ENCODE measurements at regions not wholly inside any gene's neighbourhood (a gene's known extent, or its start where the extent isn't known, plus 50 kb on each side); places are given as distances from the start of the nearest gene placed in this dataset.

DNA sequence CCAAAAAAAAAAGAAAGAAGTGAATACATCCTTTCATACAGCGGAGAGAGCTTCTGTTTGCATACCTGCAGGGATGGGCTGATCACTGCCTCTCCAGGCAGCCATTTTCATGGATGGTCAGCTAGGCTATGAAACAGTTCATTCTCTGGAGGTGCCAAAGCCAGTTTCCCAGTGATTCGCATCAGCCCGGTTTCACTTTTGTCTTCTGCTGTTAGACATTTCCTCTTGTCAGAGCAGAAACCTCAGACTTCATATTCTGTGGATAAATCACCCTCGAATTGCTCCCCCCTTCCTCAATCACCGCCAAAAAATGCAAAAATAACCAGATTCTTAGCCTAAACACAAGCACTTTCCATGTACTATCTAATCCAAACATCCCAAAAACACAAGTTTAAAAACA is 225.6 kb downstream of the ADAMTS9 start (continued):
- TF ChIP-seq, protein P1, sequence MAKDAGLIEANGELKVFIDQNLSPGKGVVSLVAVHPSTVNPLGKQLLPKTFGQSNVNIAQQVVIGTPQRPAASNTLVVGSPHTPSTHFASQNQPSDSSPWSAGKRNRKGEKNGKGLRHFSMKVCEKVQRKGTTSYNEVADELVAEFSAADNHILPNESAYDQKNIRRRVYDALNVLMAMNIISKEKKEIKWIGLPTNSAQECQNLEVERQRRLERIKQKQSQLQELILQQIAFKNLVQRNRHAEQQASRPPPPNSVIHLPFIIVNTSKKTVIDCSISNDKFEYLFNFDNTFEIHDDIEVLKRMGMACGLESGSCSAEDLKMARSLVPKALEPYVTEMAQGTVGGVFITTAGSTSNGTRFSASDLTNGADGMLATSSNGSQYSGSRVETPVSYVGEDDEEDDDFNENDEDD (CRISPR knock-in tag; IDR thresholded peaks at IDR 0.05; ENCODE audit: borderline replicate concordance), result no peak
- TF ChIP-seq KDM3A (CRISPR knock-in tag; IDR thresholded peaks at IDR 0.05; ENCODE audit: low read depth) (no peak), NR1H2 (CRISPR knock-in tag; IDR thresholded peaks at IDR 0.05; ENCODE audit: borderline replicate concordance, low read depth) (no peak), NFE2 (CRISPR knock-in tag; IDR thresholded peaks at IDR 0.05) (no peak), ETV6 (CRISPR knock-in tag; conservative IDR thresholded peaks at IDR 0.05) (no peak), ZNF530 (CRISPR knock-in tag; IDR thresholded peaks at IDR 0.05; ENCODE audit: low read depth) (no peak)
- TF ChIP-seq, protein P2, sequence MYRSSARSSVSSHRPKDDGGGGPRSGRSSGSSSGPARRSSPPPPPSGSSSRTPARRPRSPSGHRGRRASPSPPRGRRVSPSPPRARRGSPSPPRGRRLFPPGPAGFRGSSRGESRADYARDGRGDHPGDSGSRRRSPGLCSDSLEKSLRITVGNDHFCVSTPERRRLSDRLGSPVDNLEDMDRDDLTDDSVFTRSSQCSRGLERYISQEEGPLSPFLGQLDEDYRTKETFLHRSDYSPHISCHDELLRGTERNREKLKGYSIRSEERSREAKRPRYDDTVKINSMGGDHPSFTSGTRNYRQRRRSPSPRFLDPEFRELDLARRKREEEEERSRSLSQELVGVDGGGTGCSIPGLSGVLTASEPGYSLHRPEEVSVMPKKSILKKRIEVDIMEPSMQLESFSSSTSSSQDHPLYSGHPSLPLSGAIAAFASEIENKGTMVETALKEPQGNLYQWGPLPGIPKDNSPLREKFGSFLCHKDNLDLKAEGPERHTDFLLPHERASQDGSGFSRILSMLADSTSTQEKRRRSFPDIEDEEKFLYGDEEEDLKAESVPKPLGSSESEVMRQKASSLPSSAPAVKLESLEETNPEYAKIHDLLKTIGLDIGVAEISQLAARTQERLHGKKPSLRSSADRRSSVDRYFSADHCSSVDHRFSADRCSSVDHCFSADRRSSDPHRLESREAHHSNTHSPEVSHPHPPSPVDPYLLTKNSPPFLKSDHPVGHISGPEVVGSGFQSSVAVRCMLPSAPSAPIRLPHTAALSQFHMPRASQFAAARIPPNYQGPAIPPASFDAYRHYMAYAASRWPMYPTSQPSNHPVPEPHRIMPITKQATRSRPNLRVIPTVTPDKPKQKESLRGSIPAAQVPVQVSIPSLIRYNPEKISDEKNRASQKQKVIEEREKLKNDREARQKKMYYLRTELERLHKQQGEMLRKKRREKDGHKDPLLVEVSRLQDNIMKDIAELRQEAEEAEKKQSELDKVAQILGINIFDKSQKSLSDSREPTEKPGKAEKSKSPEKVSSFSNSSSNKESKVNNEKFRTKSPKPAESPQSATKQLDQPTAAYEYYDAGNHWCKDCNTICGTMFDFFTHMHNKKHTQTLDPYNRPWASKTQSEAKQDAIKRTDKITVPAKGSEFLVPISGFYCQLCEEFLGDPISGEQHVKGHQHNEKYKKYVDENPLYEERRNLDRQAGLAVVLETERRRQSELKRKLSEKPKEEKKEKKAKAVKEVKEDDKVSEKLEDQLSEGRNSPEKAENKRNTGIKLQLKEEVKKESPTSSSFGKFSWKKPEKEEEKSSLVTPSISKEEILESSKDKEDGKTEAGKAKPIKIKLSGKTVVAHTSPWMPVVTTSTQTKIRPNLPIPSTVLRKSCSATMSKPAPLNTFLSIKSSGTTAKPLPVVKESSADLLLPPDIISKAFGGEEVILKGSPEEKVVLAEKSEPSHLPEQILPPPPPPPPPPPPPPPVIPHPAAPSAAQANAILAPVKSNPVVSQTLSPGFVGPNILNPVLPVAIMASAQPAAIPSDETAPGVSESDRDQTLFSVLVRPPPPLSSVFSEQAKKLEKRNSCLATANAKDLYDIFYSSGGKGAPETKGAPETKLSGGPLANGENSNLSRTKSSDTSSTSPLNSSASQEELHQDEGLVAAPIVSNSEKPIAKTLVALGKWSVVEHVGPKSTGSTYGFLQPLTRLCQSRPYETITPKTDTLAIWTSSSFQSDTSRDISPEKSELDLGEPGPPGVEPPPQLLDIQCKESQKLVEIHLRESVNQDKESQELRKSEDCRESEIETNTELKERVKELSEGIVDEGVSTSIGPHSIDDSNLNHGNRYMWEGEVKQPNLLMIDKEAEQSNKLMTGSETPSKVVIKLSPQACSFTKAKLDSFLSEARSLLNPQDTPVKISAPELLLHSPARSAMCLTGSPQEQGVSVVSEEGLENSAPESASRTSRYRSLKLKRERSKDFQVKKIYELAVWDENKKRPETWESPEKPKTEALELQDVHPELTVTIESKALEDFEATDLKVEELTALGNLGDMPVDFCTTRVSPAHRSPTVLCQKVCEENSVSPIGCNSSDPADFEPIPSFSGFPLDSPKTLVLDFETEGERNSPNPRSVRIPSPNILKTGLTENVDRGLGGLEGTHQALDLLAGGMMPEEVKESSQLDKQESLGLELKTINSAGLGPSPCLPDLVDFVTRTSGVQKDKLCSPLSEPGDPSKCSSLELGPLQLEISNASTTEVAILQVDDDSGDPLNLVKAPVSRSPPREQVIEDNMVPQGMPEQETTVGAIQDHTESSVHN (CRISPR knock-in tag; IDR thresholded peaks at IDR 0.05), result no peak

All from HepG2 (cell line).